GM12878 (cell line): ENCODE measurements at regions not wholly inside any gene's neighbourhood (a gene's known extent, or its start where the extent isn't known, plus 50 kb on each side); places are given as distances from the start of the nearest gene placed in this dataset.

ENCODE experiments used
- ATAC-seq: fragments of 200-7000 bp; cut with Tn5 transposase; 3 replicates; pipeline ENCODE4 v1.9.1; 2020; ENCODE audit warnings: mild to moderate bottlenecking, moderate library complexity
- BruUV-seq: library from RNA; stranded (reverse); fragments of 400-500 nt; replicated peaks from 2 replicates; lab custom pipeline; 2021; lab: Mats Ljungman, UMichigan
- CTCF ChIA-PET: fragments of 300-600 bp; sonication (Branson Sonifier 250); formaldehyde crosslinking; extraction: SDS; loops from one replicate; lab custom pipeline; 2021; ENCODE audit warnings: inconsistent platforms; lab: Yijun Ruan, JAX
- POLR2A ChIA-PET: fragments of 350-600 bp; formaldehyde crosslinking; extraction: SDS; loops from one replicate; lab custom pipeline; 2021; ENCODE audit warnings: inconsistent platforms; lab: Charles Lee
- RAD21 ChIA-PET: fragments of 300-600 bp; sonication (Branson Sonifier 250); formaldehyde crosslinking; loops from one replicate; lab custom pipeline; 2023; ENCODE audit warnings: antibody characterized with exemption; ENCODE audit not compliant: unreplicated experiment; lab: Charles Lee
- SMC1A ChIA-PET: fragments of 300-600 bp; sonication (Branson Sonifier 250); formaldehyde crosslinking; loops from one replicate; lab custom pipeline; 2023; ENCODE audit not compliant: unreplicated experiment, uncharacterized antibody; lab: Charles Lee
- DNase-seq: peaks from one replicate; pipeline ENCODE4 v3.0.0-alpha.2; 2011; ENCODE audit warnings: low read depth, low spot score
- FAIRE-seq: peaks from 3 replicates; lab custom pipeline; 2011; peaks lifted over from hg19 to GRCh38; lab: Jason Lieb, UNC
- H2AFZ ChIP-seq: 2 replicates; pipeline ENCODE4 v1.6.0; 2011; ENCODE audit warnings: low read depth, low read length, control low read depth; ENCODE audit not compliant: control insufficient read depth
- H3K27ac ChIP-seq: 2 replicates; pipeline ENCODE4 v1.5.1; 2011; ENCODE audit warnings: control low read depth; ENCODE audit not compliant: control insufficient read depth, insufficient read depth
- H3K27me3 ChIP-seq, 2 experiments: replicated peaks in 1 of 2; 2 replicates each; pipeline versions ENCODE4 v1.6.0 to v1.6.1; 2011; ENCODE audit warnings: low read length in 1 of 2; ENCODE audit not compliant: control insufficient read depth in 2 of 2, insufficient read depth in 2 of 2
- H3K36me3 ChIP-seq, 2 experiments: 2 replicates each; pipeline ENCODE4 v1.5.1; 2011; ENCODE audit warnings: low read length in 1 of 2; ENCODE audit not compliant: control insufficient read depth in 2 of 2, insufficient read depth in 2 of 2
- H3K4me1 ChIP-seq: 2 replicates; pipeline ENCODE4 v1.6.1; 2011; ENCODE audit warnings: mild to moderate bottlenecking, low read length, moderate library complexity, mixed read lengths; ENCODE audit not compliant: control insufficient read depth, insufficient read depth
- H3K4me2 ChIP-seq: 2 replicates; pipeline ENCODE4 v1.6.0; 2011; ENCODE audit warnings: control low read depth; ENCODE audit not compliant: control insufficient read depth, insufficient read depth
- H3K4me3 ChIP-seq: fragments of 200-600 bp; sonication (generic); 2 replicates; pipeline ENCODE4 v1.5.1; 2016
- H3K79me2 ChIP-seq: 2 replicates; pipeline ENCODE4 v1.6.0; 2011; ENCODE audit warnings: low read length; ENCODE audit not compliant: control insufficient read depth, insufficient read depth
- H3K9ac ChIP-seq: 2 replicates; pipeline ENCODE4 v1.8.0; 2011; ENCODE audit warnings: low read length, control low read depth, mixed read lengths; ENCODE audit not compliant: control insufficient read depth, insufficient read depth
- H3K9me3 ChIP-seq: replicated peaks from 3 replicates; pipeline ENCODE4 v1.5.1; 2011; ENCODE audit warnings: mild to moderate bottlenecking, low read length; ENCODE audit not compliant: control insufficient read depth, insufficient read depth
- H4K20me1 ChIP-seq: 2 replicates; pipeline ENCODE4 v1.6.0; 2011; ENCODE audit not compliant: control insufficient read depth, insufficient read depth
- CEBPB ChIP-seq, 2 experiments: fragments of 150-350 bp in 1 of 2; IDR thresholded peaks; 2 replicates each; pipeline ENCODE4 v1.6.1; 2012 to 2014; ENCODE audit warnings: low read depth in 2 of 2, low read length in 2 of 2, borderline replicate concordance in 1 of 2, inconsistent platforms in 1 of 2
- CHD1 ChIP-seq: IDR thresholded peaks from 2 replicates; pipeline ENCODE4 v1.6.1; 2012; ENCODE audit warnings: low read depth, low read length, improper control_type of control experiment
- NFXL1 ChIP-seq: fragments of 450-650 bp; IDR thresholded peaks from 2 replicates; pipeline ENCODE4 v1.6.1; 2017; ENCODE audit warnings: antibody characterized with exemption, mild to moderate bottlenecking, borderline replicate concordance
- NFYB ChIP-seq: IDR thresholded peaks from 2 replicates; pipeline ENCODE4 v1.6.1; 2011; ENCODE audit warnings: low read depth, mild to moderate bottlenecking, low read length, improper control_type of control experiment, moderate library complexity; ENCODE audit not compliant: insufficient read depth
- SMC3 ChIP-seq: IDR thresholded peaks from 2 replicates; pipeline ENCODE4 v1.6.1; 2011; ENCODE audit warnings: low read length, improper control_type of control experiment, borderline replicate concordance
- SUPT20H ChIP-seq: IDR thresholded peaks from 2 replicates; pipeline ENCODE4 v1.6.1; 2011; ENCODE audit warnings: low read depth, mild to moderate bottlenecking, low read length, moderate library complexity, borderline replicate concordance; ENCODE audit not compliant: control insufficient read depth
- YY1 ChIP-seq: IDR thresholded peaks from 2 replicates; pipeline ENCODE4 v1.6.1; 2011; ENCODE audit warnings: low read depth, mild to moderate bottlenecking, low read length
- ZNF217 ChIP-seq: fragments of 450-650 bp; IDR thresholded peaks from 2 replicates; pipeline ENCODE4 v1.6.1; 2017; ENCODE audit warnings: antibody characterized with exemption, mild to moderate bottlenecking
- WGBS: methylation state at CpG from one replicate; pipeline ENCODE4 v1.1.6; 2016; ENCODE audit warnings: low lambda C conversion rate; ENCODE audit not compliant: insufficient replicate concordance, insufficient coverage; ENCODE audit errors: missing lambda C conversion rate; 5-methylcytosine and 5-hydroxymethylcytosine counted together
- in situ Hi-C: fragments of 300-500 bp; cut with MboI; formaldehyde crosslinking; loops from 9 replicates; pipeline ENCODE4 v1.14.3; 2018; ENCODE audit warnings: mixed read lengths
- intact Hi-C: fragments of 100-400 bp; cut with micrococcal nuclease; formaldehyde crosslinking; loops from one replicate; pipeline ENCODE4 v1.14.2; 2022; ENCODE audit not compliant: unreplicated experiment
- TF ChIP-seq, protein P1 (sequence below): fragments of 450-650 bp; IDR thresholded peaks from 2 replicates; pipeline ENCODE4 v1.6.1; 2017; ENCODE audit warnings: mild to moderate bottlenecking, moderate library complexity
- TF ChIP-seq, protein P2 (sequence below): fragments of 450-650 bp; IDR thresholded peaks from 2 replicates; pipeline ENCODE4 v1.6.1; 2017; ENCODE audit warnings: mild to moderate bottlenecking, moderate library complexity

DNA sequence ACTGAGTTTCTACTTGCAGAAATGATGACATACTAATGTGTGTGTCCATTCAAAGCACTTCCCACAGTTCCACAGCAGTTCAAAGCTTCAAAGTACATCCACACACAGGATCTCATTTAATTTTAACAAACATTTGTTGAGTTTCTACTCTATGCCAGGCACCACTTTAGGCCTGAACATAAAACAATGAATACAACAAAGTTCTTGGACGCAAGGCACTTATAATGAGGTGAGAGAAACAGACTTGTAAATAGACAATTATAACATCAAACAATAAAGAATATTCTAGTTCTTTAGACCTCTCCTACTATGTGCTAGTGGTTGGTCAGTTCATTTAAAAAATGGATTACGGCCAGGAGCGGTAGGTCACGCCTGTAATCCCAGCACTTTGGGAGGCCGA is 82.0 kb upstream of the SPANXB1 start:
- H3K27me3 ChIP-seq, result no peaks in the 10 kb centered on the region
- no peak overlapping the region for H3K9ac ChIP-seq
- RAD21 ChIA-PET, result no interaction called here
- no peaks in the 10 kb centered on the region for H3K9me3 ChIP-seq
- H3K4me3 ChIP-seq, result no peak overlapping the region
- DNase-seq (no peak), FAIRE-seq (no peak), ATAC-seq (no peak)
- in situ Hi-C loops (no loop called here), intact Hi-C loops (loop anchor here (2.0 kb wide), 1 partner anchor 20 kb away; no protein-coding TSS in a partner anchor)
- no TSS peak for BruUV-seq
- no peak overlapping the region for H3K4me2 ChIP-seq
- H3K36me3 ChIP-seq, result no peaks in the 10 kb centered on the region
- H3K4me1 ChIP-seq, result no peaks in the 10 kb centered on the region
- no peak overlapping the region for H2AFZ ChIP-seq
- POLR2A ChIA-PET, result no interaction called here
- no peaks in the 10 kb centered on the region for H4K20me1 ChIP-seq
- CTCF ChIA-PET, result interaction anchor here (0.8 kb wide), 1 partner anchor 358 kb away, joined by 3 read pairs; no protein-coding TSS in a partner anchor
- no peaks in the 10 kb centered on the region for H3K79me2 ChIP-seq
- SMC1A ChIA-PET, result no interaction called here
- no peak for TF ChIP-seq SMC3
- TF ChIP-seq CEBPB (IDR thresholded peaks at IDR 0.05; ENCODE audit: borderline replicate concordance in 1 of 2, low read depth in 2 of 2, low read length in 2 of 2), result no peak
- no peak for TF ChIP-seq SUPT20H
- TF ChIP-seq, protein P1, sequence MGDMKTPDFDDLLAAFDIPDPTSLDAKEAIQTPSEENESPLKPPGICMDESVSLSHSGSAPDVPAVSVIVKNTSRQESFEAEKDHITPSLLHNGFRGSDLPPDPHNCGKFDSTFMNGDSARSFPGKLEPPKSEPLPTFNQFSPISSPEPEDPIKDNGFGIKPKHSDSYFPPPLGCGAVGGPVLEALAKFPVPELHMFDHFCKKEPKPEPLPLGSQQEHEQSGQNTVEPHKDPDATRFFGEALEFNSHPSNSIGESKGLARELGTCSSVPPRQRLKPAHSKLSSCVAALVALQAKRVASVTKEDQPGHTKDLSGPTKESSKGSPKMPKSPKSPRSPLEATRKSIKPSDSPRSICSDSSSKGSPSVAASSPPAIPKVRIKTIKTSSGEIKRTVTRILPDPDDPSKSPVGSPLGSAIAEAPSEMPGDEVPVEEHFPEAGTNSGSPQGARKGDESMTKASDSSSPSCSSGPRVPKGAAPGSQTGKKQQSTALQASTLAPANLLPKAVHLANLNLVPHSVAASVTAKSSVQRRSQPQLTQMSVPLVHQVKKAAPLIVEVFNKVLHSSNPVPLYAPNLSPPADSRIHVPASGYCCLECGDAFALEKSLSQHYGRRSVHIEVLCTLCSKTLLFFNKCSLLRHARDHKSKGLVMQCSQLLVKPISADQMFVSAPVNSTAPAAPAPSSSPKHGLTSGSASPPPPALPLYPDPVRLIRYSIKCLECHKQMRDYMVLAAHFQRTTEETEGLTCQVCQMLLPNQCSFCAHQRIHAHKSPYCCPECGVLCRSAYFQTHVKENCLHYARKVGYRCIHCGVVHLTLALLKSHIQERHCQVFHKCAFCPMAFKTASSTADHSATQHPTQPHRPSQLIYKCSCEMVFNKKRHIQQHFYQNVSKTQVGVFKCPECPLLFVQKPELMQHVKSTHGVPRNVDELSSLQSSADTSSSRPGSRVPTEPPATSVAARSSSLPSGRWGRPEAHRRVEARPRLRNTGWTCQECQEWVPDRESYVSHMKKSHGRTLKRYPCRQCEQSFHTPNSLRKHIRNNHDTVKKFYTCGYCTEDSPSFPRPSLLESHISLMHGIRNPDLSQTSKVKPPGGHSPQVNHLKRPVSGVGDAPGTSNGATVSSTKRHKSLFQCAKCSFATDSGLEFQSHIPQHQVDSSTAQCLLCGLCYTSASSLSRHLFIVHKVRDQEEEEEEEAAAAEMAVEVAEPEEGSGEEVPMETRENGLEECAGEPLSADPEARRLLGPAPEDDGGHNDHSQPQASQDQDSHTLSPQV, result no peak
- TF ChIP-seq CHD1, result no peak
- TF ChIP-seq YY1, result no peak
- TF ChIP-seq ZNF217, result no peak
- no peak for TF ChIP-seq NFYB
- TF ChIP-seq, protein P2, sequence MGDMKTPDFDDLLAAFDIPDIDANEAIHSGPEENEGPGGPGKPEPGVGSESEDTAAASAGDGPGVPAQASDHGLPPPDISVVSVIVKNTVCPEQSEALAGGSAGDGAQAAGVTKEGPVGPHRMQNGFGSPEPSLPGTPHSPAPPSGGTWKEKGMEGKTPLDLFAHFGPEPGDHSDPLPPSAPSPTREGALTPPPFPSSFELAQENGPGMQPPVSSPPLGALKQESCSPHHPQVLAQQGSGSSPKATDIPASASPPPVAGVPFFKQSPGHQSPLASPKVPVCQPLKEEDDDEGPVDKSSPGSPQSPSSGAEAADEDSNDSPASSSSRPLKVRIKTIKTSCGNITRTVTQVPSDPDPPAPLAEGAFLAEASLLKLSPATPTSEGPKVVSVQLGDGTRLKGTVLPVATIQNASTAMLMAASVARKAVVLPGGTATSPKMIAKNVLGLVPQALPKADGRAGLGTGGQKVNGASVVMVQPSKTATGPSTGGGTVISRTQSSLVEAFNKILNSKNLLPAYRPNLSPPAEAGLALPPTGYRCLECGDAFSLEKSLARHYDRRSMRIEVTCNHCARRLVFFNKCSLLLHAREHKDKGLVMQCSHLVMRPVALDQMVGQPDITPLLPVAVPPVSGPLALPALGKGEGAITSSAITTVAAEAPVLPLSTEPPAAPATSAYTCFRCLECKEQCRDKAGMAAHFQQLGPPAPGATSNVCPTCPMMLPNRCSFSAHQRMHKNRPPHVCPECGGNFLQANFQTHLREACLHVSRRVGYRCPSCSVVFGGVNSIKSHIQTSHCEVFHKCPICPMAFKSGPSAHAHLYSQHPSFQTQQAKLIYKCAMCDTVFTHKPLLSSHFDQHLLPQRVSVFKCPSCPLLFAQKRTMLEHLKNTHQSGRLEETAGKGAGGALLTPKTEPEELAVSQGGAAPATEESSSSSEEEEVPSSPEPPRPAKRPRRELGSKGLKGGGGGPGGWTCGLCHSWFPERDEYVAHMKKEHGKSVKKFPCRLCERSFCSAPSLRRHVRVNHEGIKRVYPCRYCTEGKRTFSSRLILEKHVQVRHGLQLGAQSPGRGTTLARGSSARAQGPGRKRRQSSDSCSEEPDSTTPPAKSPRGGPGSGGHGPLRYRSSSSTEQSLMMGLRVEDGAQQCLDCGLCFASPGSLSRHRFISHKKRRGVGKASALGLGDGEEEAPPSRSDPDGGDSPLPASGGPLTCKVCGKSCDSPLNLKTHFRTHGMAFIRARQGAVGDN, result no peak
- TF ChIP-seq NFXL1, result no peak
- no peak overlapping the region for H3K27ac ChIP-seq
- WGBS, result 73% methylated on average over 5 of the region's 5 CpGs
